Endothelial cell of umbilical vein (primary cell): ENCODE measurements at regions not wholly inside any gene's neighbourhood (a gene's known extent, or its start where the extent isn't known, plus 50 kb on each side); places are given as distances from the start of the nearest gene placed in this dataset.

Experiments
- CTCF ChIP-seq, 2 donors: IDR thresholded peaks; 1 replicate in 1 of 2; 2 replicates in 1 of 2; pipeline ENCODE4 v1.5.1; 2011; ENCODE audit warnings: low read length in 2 of 2, mild to moderate bottlenecking in 2 of 2, moderate library complexity in 2 of 2, control low read depth in 1 of 2, inconsistent platforms in 1 of 2, low read depth in 1 of 2; ENCODE audit not compliant: insufficient read depth in 1 of 2; ENCODE audit errors: extremely low read depth in 1 of 2
- EZH2 ChIP-seq: IDR thresholded peaks from 2 replicates; pipeline ENCODE4 v1.6.1; 2012; ENCODE audit warnings: borderline replicate concordance, low read depth, mild to moderate bottlenecking, moderate library complexity, low read length, inconsistent platforms; ENCODE audit not compliant: severe bottlenecking
- MAX ChIP-seq: IDR thresholded peaks from 2 replicates; pipeline ENCODE4 v1.6.1; 2011; ENCODE audit not compliant: insufficient read depth, insufficient read length
- POLR2A ChIP-seq: IDR thresholded peaks from 2 replicates; pipeline ENCODE4 v1.6.1; 2012; ENCODE audit warnings: low read depth, mild to moderate bottlenecking, control low read depth, low read length
- POLR2AphosphoS5 ChIP-seq: IDR thresholded peaks from 2 replicates; pipeline ENCODE4 v1.6.1; 2012; ENCODE audit warnings: low read depth, mild to moderate bottlenecking, control low read depth, low read length, moderate library complexity; ENCODE audit not compliant: insufficient read depth

- TF ChIP-seq CTCF (IDR thresholded peaks at IDR 0.05; ENCODE audit: extremely low read depth in 1 of 2, insufficient read depth in 1 of 2, low read depth in 1 of 2, low read length in 2 of 2) = no peak
- TF ChIP-seq POLR2A = no peak
- no peak for TF ChIP-seq MAX
- no peak for TF ChIP-seq POLR2AphosphoS5
- no peak for TF ChIP-seq EZH2
These were observed 316.3 kb downstream of the GABRB2 start for GRCh38 chr5:161230221-161230620.
